Esophagus squamous epithelium (tissue), 4 donors: ENCODE measurements at regions not wholly inside any gene's neighbourhood (a gene's known extent, or its start where the extent isn't known, plus 50 kb on each side); places are given as distances from the start of the nearest gene placed in this dataset.

Experiments used
- CTCF ChIP-seq, 6 experiments: fragments of 450-650 bp in 4 of 6; fragments of 200-600 bp in 2 of 6; sonication (generic) in 2 of 6; IDR thresholded peaks; one replicate each; pipeline ENCODE4 v1.5.1; 2016 to 2019; ENCODE audit warnings: antibody characterized with exemption in 6 of 6, mild to moderate bottlenecking in 4 of 6, moderate library complexity in 4 of 6
- POLR2A ChIP-seq, 4 donors: fragments of 450-650 bp; IDR thresholded peaks; one replicate each; pipeline ENCODE4 v1.6.1; 2017; ENCODE audit warnings: antibody characterized with exemption in 4 of 4, mild to moderate bottlenecking in 4 of 4, moderate library complexity in 3 of 4

GRCh38 chr15:37375519-37375918, 275.2 kb upstream of the MEIS2 start:
- no peak for TF ChIP-seq CTCF (IDR thresholded peaks at IDR 0.05)
- TF ChIP-seq POLR2A (IDR thresholded peaks at IDR 0.05) = no peak
